GM23338 (cell line): ENCODE measurements at regions not wholly inside any gene's neighbourhood (a gene's known extent, or its start where the extent isn't known, plus 50 kb on each side); places are given as distances from the start of the nearest gene placed in this dataset.

Source experiments
- ATAC-seq: fragments of 200-7000 bp; cut with Tn5 transposase; 3 replicates; pipeline ENCODE4 v1.9.1; 2020
- DNase-seq: peaks from one replicate; pipeline ENCODE4 v3.0.0-alpha.2; 2015; ENCODE audit warnings: low spot score
- H2AFZ ChIP-seq: fragments of 200-600 bp; sonication (generic); 2 replicates; pipeline ENCODE4 v1.8.0; 2016; ENCODE audit warnings: antibody characterized with exemption, mild to moderate bottlenecking, moderate library complexity
- H3F3A ChIP-seq: fragments of 200-600 bp; sonication (generic); replicated peaks from 2 replicates; pipeline ENCODE4 v1.8.0; 2017; ENCODE audit warnings: antibody characterized with exemption, mixed run types, low read depth
- H3K27ac ChIP-seq: fragments of 200-600 bp; sonication (generic); 2 replicates; pipeline ENCODE4 v1.6.1; 2016; ENCODE audit warnings: low read depth
- H3K27me3 ChIP-seq: fragments of 200-600 bp; sonication (generic); 2 replicates; pipeline ENCODE4 v1.8.0; 2016; ENCODE audit warnings: mild to moderate bottlenecking, mixed run types, moderate library complexity; ENCODE audit not compliant: insufficient read depth
- H3K36me3 ChIP-seq: fragments of 200-600 bp; sonication (generic); 2 replicates; pipeline ENCODE4 v1.8.0; 2016; ENCODE audit warnings: mild to moderate bottlenecking; ENCODE audit not compliant: insufficient read depth
- H3K4me1 ChIP-seq: fragments of 200-600 bp; sonication (generic); 2 replicates; pipeline ENCODE4 v1.8.0; 2016; ENCODE audit warnings: mild to moderate bottlenecking, moderate library complexity; ENCODE audit not compliant: insufficient read depth
- H3K4me2 ChIP-seq: fragments of 200-600 bp; sonication (generic); 2 replicates; pipeline ENCODE4 v1.7.1; 2017; ENCODE audit warnings: mixed run types
- H3K4me3 ChIP-seq: fragments of 200-600 bp; sonication (generic); 2 replicates; pipeline ENCODE4 v1.6.1; 2016; ENCODE audit warnings: mixed run types
- H3K79me2 ChIP-seq: fragments of 200-600 bp; sonication (generic); replicated peaks from 2 replicates; pipeline ENCODE4 v1.8.0; 2017; ENCODE audit warnings: mild to moderate bottlenecking; ENCODE audit not compliant: insufficient read depth
- H3K9me2 ChIP-seq: fragments of 200-600 bp; sonication (generic); 2 replicates; pipeline ENCODE4 v1.8.0; 2017; ENCODE audit not compliant: insufficient read depth
- H4K20me1 ChIP-seq: fragments of 200-600 bp; sonication (generic); replicated peaks from 2 replicates; pipeline ENCODE4 v1.8.0; 2017; ENCODE audit warnings: mild to moderate bottlenecking; ENCODE audit not compliant: insufficient read depth
- H3K27ac Mint-ChIP-seq: 2 replicates; pipeline ENCODE4 v1.8.0; 2020; ENCODE audit warnings: inconsistent platforms, mild to moderate bottlenecking, moderate library complexity, mixed read lengths
- H3K27me3 Mint-ChIP-seq: 3 replicates; pipeline ENCODE4 v1.8.0; 2022; ENCODE audit warnings: low read depth, mild to moderate bottlenecking, moderate library complexity, mixed read lengths, inconsistent platforms; ENCODE audit not compliant: insufficient read depth, poor library complexity
- H3K36me3 Mint-ChIP-seq: 3 replicates; pipeline ENCODE4 v1.8.0; 2021; ENCODE audit warnings: low read depth, mild to moderate bottlenecking, inconsistent platforms, moderate library complexity, mixed read lengths
- H3K4me1 Mint-ChIP-seq: 3 replicates; pipeline ENCODE4 v1.8.0; 2020; ENCODE audit warnings: mild to moderate bottlenecking, inconsistent platforms, mixed read lengths
- H3K4me3 Mint-ChIP-seq: 3 replicates; pipeline ENCODE4 v1.8.0; 2021; ENCODE audit warnings: moderate library complexity, mild to moderate bottlenecking, inconsistent platforms, mixed read lengths
- H3K9me3 Mint-ChIP-seq: 3 replicates; pipeline ENCODE4 v1.8.0; 2020; ENCODE audit warnings: moderate library complexity, mild to moderate bottlenecking, inconsistent platforms, mixed read lengths
- CREB1 ChIP-seq: fragments of 250-450 bp; sonication (Bioruptor Pico); IDR thresholded peaks from 2 replicates; pipeline ENCODE4 v1.5.0; 2020; ENCODE audit warnings: low read depth, mild to moderate bottlenecking, moderate library complexity
- EZH2 ChIP-seq: fragments of 200-600 bp; sonication (generic); IDR thresholded peaks from one replicate; pipeline ENCODE4 v1.8.0; 2017; ENCODE audit warnings: antibody characterized with exemption, mild to moderate bottlenecking, low read depth; ENCODE audit not compliant: unreplicated experiment
- EZH2phosphoT487 ChIP-seq: fragments of 200-600 bp; sonication (generic); IDR thresholded peaks from one replicate; pipeline ENCODE4 v1.8.1; 2018; ENCODE audit warnings: antibody characterized with exemption; ENCODE audit not compliant: unreplicated experiment
- JUNB ChIP-seq: IDR thresholded peaks from one replicate; pipeline ENCODE4 v1.6.1; 2016; ENCODE audit warnings: antibody characterized with exemption; ENCODE audit not compliant: unreplicated experiment
- NANOG ChIP-seq: IDR thresholded peaks from 2 replicates; pipeline ENCODE4 v1.6.1; 2016; ENCODE audit warnings: antibody characterized with exemption, borderline replicate concordance
- POLR2AphosphoS5 ChIP-seq: IDR thresholded peaks from 2 replicates; pipeline ENCODE4 v1.6.1; 2016; ENCODE audit warnings: antibody characterized with exemption, low read depth
- STAT1 ChIP-seq: IDR thresholded peaks from one replicate; pipeline ENCODE4 v1.6.1; 2016; ENCODE audit warnings: antibody characterized with exemption; ENCODE audit not compliant: unreplicated experiment
- ZNF114 ChIP-seq: fragments of 250-450 bp; sonication (Bioruptor Pico); IDR thresholded peaks from 2 replicates; pipeline ENCODE4 v1.5.0; 2020; ENCODE audit warnings: mild to moderate bottlenecking, moderate library complexity
- ZNF331 ChIP-seq: fragments of 250-450 bp; sonication (Bioruptor Pico); IDR thresholded peaks from 2 replicates; pipeline ENCODE4 v1.5.0; 2020; ENCODE audit warnings: low read depth, mild to moderate bottlenecking, moderate library complexity
- TF ChIP-seq, protein P1 (sequence below): fragments of 250-450 bp; sonication (Bioruptor Pico); IDR thresholded peaks from 2 replicates; pipeline ENCODE4 v1.5.0; 2020; ENCODE audit warnings: mild to moderate bottlenecking, moderate library complexity
- TF ChIP-seq, protein P2 (sequence below), 2 experiments: fragments of 200-600 bp in 1 of 2; sonication (generic) in 1 of 2; conservative IDR thresholded peaks; 2 replicates each; pipeline versions ENCODE4 v1.5.1 to v1.6.1; 2016 to 2017; ENCODE audit warnings: antibody characterized with exemption in 2 of 2, low read depth in 2 of 2, mild to moderate bottlenecking in 2 of 2, moderate library complexity in 1 of 2
- TF ChIP-seq, protein P3 (sequence below): IDR thresholded peaks from one replicate; pipeline ENCODE4 v1.6.1; 2018; ENCODE audit warnings: antibody characterized with exemption; ENCODE audit not compliant: unreplicated experiment
- TF ChIP-seq, protein P4 (sequence below): IDR thresholded peaks from 2 replicates; pipeline ENCODE4 v1.6.1; 2016; ENCODE audit warnings: antibody characterized with exemption

DNA sequence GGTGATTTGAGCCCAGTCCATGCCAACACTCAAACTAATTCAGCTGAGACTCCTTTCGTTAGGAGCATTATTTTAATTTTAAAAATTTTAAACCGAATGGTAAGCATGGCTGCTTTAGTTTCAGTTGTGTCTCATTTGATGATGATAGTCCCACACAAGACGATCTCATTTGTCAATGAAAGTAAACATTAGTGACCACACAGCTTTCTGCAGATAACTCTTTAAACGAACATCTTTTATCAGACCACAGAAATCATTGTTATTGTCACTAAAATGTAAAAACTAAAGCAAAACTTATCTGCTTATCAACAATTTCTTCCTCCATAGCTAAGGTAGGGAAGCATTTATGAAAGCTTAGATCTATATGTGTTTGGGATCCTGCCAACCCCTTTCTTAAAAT is 382.2 kb downstream of the ZFHX3 start:
- Mint-ChIP-seq H3K27ac (no peak overlapping the region), H3K4me1 (no peaks in the 10 kb centered on the region), H3K4me3 (peak overlapping the region; percentile 98), H3K36me3 (no peaks in the 10 kb centered on the region), H3K27me3 (peaks cover 2% of the 10 kb centered on the region), H3K9me3 (no peaks in the 10 kb centered on the region)
- ATAC-seq (no peak), DNase-seq (no peak)
- H3K27ac ChIP-seq: no peak overlapping the region
- peaks cover 4% of the 10 kb centered on the region; the same call in 1 of the 2 replicates for H3K4me1 ChIP-seq
- peak overlapping the region; percentile 83 for H3K4me2 ChIP-seq
- H3F3A ChIP-seq: no peaks in the 10 kb centered on the region
- H3K9me2 ChIP-seq: no peaks in the 10 kb centered on the region
- H4K20me1 ChIP-seq: no peaks in the 10 kb centered on the region
- peaks cover 34% of the 10 kb centered on the region for H3K79me2 ChIP-seq
- TF ChIP-seq, protein P1, sequence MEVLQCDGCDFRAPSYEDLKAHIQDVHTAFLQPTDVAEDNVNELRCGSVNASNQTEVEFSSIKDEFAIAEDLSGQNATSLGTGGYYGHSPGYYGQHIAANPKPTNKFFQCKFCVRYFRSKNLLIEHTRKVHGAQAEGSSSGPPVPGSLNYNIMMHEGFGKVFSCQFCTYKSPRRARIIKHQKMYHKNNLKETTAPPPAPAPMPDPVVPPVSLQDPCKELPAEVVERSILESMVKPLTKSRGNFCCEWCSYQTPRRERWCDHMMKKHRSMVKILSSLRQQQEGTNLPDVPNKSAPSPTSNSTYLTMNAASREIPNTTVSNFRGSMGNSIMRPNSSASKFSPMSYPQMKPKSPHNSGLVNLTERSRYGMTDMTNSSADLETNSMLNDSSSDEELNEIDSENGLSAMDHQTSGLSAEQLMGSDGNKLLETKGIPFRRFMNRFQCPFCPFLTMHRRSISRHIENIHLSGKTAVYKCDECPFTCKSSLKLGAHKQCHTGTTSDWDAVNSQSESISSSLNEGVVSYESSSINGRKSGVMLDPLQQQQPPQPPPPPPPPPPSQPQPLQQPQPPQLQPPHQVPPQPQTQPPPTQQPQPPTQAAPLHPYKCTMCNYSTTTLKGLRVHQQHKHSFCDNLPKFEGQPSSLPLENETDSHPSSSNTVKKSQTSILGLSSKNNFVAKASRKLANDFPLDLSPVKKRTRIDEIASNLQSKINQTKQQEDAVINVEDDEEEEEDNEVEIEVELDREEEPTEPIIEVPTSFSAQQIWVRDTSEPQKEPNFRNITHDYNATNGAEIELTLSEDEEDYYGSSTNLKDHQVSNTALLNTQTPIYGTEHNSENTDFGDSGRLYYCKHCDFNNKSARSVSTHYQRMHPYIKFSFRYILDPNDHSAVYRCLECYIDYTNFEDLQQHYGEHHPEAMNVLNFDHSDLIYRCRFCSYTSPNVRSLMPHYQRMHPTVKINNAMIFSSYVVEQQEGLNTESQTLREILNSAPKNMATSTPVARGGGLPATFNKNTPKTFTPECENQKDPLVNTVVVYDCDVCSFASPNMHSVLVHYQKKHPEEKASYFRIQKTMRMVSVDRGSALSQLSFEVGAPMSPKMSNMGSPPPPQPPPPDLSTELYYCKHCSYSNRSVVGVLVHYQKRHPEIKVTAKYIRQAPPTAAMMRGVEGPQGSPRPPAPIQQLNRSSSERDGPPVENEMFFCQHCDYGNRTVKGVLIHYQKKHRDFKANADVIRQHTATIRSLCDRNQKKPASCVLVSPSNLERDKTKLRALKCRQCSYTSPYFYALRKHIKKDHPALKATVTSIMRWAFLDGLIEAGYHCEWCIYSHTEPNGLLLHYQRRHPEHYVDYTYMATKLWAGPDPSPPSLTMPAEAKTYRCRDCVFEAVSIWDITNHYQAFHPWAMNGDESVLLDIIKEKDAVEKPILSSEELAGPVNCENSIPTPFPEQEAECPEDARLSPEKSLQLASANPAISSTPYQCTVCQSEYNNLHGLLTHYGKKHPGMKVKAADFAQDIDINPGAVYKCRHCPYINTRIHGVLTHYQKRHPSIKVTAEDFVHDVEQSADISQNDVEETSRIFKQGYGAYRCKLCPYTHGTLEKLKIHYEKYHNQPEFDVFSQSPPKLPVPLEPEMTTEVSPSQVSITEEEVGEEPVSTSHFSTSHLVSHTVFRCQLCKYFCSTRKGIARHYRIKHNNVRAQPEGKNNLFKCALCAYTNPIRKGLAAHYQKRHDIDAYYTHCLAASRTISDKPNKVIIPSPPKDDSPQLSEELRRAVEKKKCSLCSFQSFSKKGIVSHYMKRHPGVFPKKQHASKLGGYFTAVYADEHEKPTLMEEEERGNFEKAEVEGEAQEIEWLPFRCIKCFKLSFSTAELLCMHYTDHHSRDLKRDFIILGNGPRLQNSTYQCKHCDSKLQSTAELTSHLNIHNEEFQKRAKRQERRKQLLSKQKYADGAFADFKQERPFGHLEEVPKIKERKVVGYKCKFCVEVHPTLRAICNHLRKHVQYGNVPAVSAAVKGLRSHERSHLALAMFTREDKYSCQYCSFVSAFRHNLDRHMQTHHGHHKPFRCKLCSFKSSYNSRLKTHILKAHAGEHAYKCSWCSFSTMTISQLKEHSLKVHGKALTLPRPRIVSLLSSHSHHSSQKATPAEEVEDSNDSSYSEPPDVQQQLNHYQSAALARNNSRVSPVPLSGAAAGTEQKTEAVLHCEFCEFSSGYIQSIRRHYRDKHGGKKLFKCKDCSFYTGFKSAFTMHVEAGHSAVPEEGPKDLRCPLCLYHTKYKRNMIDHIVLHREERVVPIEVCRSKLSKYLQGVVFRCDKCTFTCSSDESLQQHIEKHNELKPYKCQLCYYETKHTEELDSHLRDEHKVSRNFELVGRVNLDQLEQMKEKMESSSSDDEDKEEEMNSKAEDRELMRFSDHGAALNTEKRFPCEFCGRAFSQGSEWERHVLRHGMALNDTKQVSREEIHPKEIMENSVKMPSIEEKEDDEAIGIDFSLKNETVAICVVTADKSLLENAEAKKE (CRISPR knock-in tag): no peak
- TF ChIP-seq POLR2AphosphoS5 (no peak), CREB1 (no peak), EZH2 (no peak), ZNF114 (no peak), JUNB (no peak), EZH2phosphoT487 (no peak), ZNF331 (CRISPR knock-in tag) (no peak), NANOG (no peak), STAT1 (no peak)
- TF ChIP-seq, protein P2, sequence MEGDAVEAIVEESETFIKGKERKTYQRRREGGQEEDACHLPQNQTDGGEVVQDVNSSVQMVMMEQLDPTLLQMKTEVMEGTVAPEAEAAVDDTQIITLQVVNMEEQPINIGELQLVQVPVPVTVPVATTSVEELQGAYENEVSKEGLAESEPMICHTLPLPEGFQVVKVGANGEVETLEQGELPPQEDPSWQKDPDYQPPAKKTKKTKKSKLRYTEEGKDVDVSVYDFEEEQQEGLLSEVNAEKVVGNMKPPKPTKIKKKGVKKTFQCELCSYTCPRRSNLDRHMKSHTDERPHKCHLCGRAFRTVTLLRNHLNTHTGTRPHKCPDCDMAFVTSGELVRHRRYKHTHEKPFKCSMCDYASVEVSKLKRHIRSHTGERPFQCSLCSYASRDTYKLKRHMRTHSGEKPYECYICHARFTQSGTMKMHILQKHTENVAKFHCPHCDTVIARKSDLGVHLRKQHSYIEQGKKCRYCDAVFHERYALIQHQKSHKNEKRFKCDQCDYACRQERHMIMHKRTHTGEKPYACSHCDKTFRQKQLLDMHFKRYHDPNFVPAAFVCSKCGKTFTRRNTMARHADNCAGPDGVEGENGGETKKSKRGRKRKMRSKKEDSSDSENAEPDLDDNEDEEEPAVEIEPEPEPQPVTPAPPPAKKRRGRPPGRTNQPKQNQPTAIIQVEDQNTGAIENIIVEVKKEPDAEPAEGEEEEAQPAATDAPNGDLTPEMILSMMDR (conservative IDR thresholded peaks at IDR 0.05; ENCODE audit: low read depth in 2 of 2): no peak
- TF ChIP-seq, protein P3, sequence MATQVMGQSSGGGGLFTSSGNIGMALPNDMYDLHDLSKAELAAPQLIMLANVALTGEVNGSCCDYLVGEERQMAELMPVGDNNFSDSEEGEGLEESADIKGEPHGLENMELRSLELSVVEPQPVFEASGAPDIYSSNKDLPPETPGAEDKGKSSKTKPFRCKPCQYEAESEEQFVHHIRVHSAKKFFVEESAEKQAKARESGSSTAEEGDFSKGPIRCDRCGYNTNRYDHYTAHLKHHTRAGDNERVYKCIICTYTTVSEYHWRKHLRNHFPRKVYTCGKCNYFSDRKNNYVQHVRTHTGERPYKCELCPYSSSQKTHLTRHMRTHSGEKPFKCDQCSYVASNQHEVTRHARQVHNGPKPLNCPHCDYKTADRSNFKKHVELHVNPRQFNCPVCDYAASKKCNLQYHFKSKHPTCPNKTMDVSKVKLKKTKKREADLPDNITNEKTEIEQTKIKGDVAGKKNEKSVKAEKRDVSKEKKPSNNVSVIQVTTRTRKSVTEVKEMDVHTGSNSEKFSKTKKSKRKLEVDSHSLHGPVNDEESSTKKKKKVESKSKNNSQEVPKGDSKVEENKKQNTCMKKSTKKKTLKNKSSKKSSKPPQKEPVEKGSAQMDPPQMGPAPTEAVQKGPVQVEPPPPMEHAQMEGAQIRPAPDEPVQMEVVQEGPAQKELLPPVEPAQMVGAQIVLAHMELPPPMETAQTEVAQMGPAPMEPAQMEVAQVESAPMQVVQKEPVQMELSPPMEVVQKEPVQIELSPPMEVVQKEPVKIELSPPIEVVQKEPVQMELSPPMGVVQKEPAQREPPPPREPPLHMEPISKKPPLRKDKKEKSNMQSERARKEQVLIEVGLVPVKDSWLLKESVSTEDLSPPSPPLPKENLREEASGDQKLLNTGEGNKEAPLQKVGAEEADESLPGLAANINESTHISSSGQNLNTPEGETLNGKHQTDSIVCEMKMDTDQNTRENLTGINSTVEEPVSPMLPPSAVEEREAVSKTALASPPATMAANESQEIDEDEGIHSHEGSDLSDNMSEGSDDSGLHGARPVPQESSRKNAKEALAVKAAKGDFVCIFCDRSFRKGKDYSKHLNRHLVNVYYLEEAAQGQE: no peak
- TF ChIP-seq, protein P4, sequence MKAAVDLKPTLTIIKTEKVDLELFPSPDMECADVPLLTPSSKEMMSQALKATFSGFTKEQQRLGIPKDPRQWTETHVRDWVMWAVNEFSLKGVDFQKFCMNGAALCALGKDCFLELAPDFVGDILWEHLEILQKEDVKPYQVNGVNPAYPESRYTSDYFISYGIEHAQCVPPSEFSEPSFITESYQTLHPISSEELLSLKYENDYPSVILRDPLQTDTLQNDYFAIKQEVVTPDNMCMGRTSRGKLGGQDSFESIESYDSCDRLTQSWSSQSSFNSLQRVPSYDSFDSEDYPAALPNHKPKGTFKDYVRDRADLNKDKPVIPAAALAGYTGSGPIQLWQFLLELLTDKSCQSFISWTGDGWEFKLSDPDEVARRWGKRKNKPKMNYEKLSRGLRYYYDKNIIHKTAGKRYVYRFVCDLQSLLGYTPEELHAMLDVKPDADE: no peak
- no peaks in the 10 kb centered on the region for H3K27me3 ChIP-seq
- no peaks in the 10 kb centered on the region for H3K36me3 ChIP-seq
- H2AFZ ChIP-seq: no peak overlapping the region
- peak overlapping the region; percentile 70 for H3K4me3 ChIP-seq
